ENCODE measurements at regions not wholly inside any gene's neighbourhood (a gene's known extent, or its start where the extent isn't known, plus 50 kb on each side); places are given as distances from the start of the nearest gene placed in this dataset.

- 0 out of 2 replicates have a peak, but pooled peaks cover 3% of the 10 kb centered on the region for H3K36me3 ChIP-seq (replicated peaks; ENCODE audit: insufficient read depth, low read length)
- no peak overlapping the region for H3K4me3 ChIP-seq (ENCODE audit: low read length)
- no peaks in the 10 kb centered on the region for H3K4me1 ChIP-seq (ENCODE audit: low read length)
- H2AFZ ChIP-seq (ENCODE audit: low read length), result no peak overlapping the region
- H3K9me3 ChIP-seq (replicated peaks; ENCODE audit: insufficient read depth, low read length), result no peaks in the 10 kb centered on the region
- H3F3A ChIP-seq (ENCODE audit: insufficient read depth, low read length), result no peaks in the 10 kb centered on the region
- no peaks in the 10 kb centered on the region; the same call in 1 of the 2 replicates for H3K79me2 ChIP-seq (ENCODE audit: low read length)
- no peaks in the 10 kb centered on the region for H3K9me2 ChIP-seq (replicated peaks; ENCODE audit: insufficient read depth, low read length)
- no peaks in the 10 kb centered on the region for H3K27me3 ChIP-seq (replicated peaks; ENCODE audit: insufficient read depth, low read length)
- no peaks in the 10 kb centered on the region for H4K20me1 ChIP-seq (ENCODE audit: insufficient read depth, low read length)
- H3K9ac ChIP-seq (ENCODE audit: low read length), result no peak overlapping the region
- DNase-seq, result no peak
- H3K4me2 ChIP-seq (ENCODE audit: low read depth, low read length), result no peak overlapping the region
- no peak overlapping the region for H3K27ac ChIP-seq (ENCODE audit: low read length)
- TF ChIP-seq CTCF (IDR thresholded peaks at IDR 0.05; ENCODE audit: low read length) (no peak), EZH2 (optimal IDR thresholded peaks at IDR 0.05; ENCODE audit: low read depth, low read length) (no peak), EZH2phosphoT487 (IDR thresholded peaks at IDR 0.05; ENCODE audit: low read length) (no peak)
Measured at GRCh38 chr13:111586291-111586690, 265.8 kb downstream of the TEX29 start.

- Histone ChIP-seq H3K4me3 (ENCODE audit: low read length) (no peak overlapping the region), H3K36me3 (replicated peaks; ENCODE audit: insufficient read depth, low read length) (0 out of 2 replicates have a peak, but pooled peaks cover 3% of the 10 kb centered on the region), H3K9me2 (replicated peaks; ENCODE audit: insufficient read depth, low read length) (no peaks in the 10 kb centered on the region), H3K4me2 (ENCODE audit: low read depth, low read length) (no peak overlapping the region), H3K79me2 (ENCODE audit: low read length) (no peaks in the 10 kb centered on the region; the same call in 1 of the 2 replicates), H3K9me3 (replicated peaks; ENCODE audit: insufficient read depth, low read length) (no peaks in the 10 kb centered on the region), H3K9ac (ENCODE audit: low read length) (no peak overlapping the region), H2AFZ (ENCODE audit: low read length) (no peak overlapping the region), H3F3A (ENCODE audit: insufficient read depth, low read length) (no peaks in the 10 kb centered on the region), H4K20me1 (ENCODE audit: insufficient read depth, low read length) (no peaks in the 10 kb centered on the region), H3K27me3 (replicated peaks; ENCODE audit: insufficient read depth, low read length) (no peaks in the 10 kb centered on the region), H3K4me1 (ENCODE audit: low read length) (no peaks in the 10 kb centered on the region), H3K27ac (ENCODE audit: low read length) (no peak overlapping the region)
- TF ChIP-seq EZH2 (optimal IDR thresholded peaks at IDR 0.05; ENCODE audit: low read depth, low read length) (no peak), CTCF (IDR thresholded peaks at IDR 0.05; ENCODE audit: low read length) (no peak), EZH2phosphoT487 (IDR thresholded peaks at IDR 0.05; ENCODE audit: low read length) (no peak)
- no peak for DNase-seq
Measured at GRCh38 chr13:111587249-111587648, 266.8 kb downstream of the TEX29 start.

- Histone ChIP-seq H3K4me2 (ENCODE audit: low read depth, low read length) (no peak overlapping the region), H2AFZ (ENCODE audit: low read length) (no peak overlapping the region), H3K9me2 (replicated peaks; ENCODE audit: insufficient read depth, low read length) (no peaks in the 10 kb centered on the region)
Measured at GRCh38 chr13:111589321-111589720, 268.9 kb downstream of the TEX29 start.

More at GRCh38 chr13:111589321-111589720, 268.9 kb downstream of the TEX29 start:
- H3K27ac ChIP-seq (ENCODE audit: low read length), result no peak overlapping the region
- no peaks in the 10 kb centered on the region for H3K9me3 ChIP-seq (replicated peaks; ENCODE audit: insufficient read depth, low read length)
- H3K36me3 ChIP-seq (replicated peaks; ENCODE audit: insufficient read depth, low read length), result 0 out of 2 replicates have a peak, but pooled peaks cover 3% of the 10 kb centered on the region
- TF ChIP-seq EZH2 (optimal IDR thresholded peaks at IDR 0.05; ENCODE audit: low read depth, low read length) (no peak), EZH2phosphoT487 (IDR thresholded peaks at IDR 0.05; ENCODE audit: low read length) (no peak), CTCF (IDR thresholded peaks at IDR 0.05; ENCODE audit: low read length) (no peak)
- H3F3A ChIP-seq (ENCODE audit: insufficient read depth, low read length), result no peaks in the 10 kb centered on the region
- no peaks in the 10 kb centered on the region for H3K4me1 ChIP-seq (ENCODE audit: low read length)
- DNase-seq, result no peak
- no peak overlapping the region for H3K4me3 ChIP-seq (ENCODE audit: low read length)
- no peak overlapping the region for H3K9ac ChIP-seq (ENCODE audit: low read length)
- H3K79me2 ChIP-seq (ENCODE audit: low read length), result no peaks in the 10 kb centered on the region; the same call in 1 of the 2 replicates
- no peaks in the 10 kb centered on the region for H3K27me3 ChIP-seq (replicated peaks; ENCODE audit: insufficient read depth, low read length)
- no peaks in the 10 kb centered on the region for H4K20me1 ChIP-seq (ENCODE audit: insufficient read depth, low read length)
